Aorta (tissue), 5 donors: ENCODE measurements at regions not wholly inside any gene's neighbourhood (a gene's known extent, or its start where the extent isn't known, plus 50 kb on each side); places are given as distances from the start of the nearest gene placed in this dataset.

Experiments used
- ATAC-seq: fragments of 200-7000 bp; cut with Tn5 transposase; one replicate; pipeline ENCODE4 v1.9.1; 2022; ENCODE audit warnings: moderate library complexity; ENCODE audit not compliant: low FRiP score
- DNase-seq, 2 donors: peaks; one replicate each; pipeline ENCODE4 v3.0.0-alpha.2; 2020
- H3K27ac ChIP-seq, 2 donors: one replicate each; pipeline ENCODE4 v1.5.1; 2013; ENCODE audit warnings: low read length in 2 of 2, mild to moderate bottlenecking in 2 of 2, moderate library complexity in 2 of 2, control low read depth in 1 of 2, inconsistent platforms in 1 of 2, low read depth in 1 of 2
- H3K27me3 ChIP-seq, 2 donors: one replicate each; pipeline ENCODE4 v1.6.1; 2013; ENCODE audit warnings: control low read depth in 1 of 2, low read length in 1 of 2, mild to moderate bottlenecking in 1 of 2, moderate library complexity in 1 of 2; ENCODE audit not compliant: insufficient read depth in 2 of 2, control insufficient read depth in 1 of 2
- H3K36me3 ChIP-seq, 2 donors: one replicate each; pipeline ENCODE4 v1.6.1; 2013; ENCODE audit warnings: control low read depth in 1 of 2, low read length in 1 of 2, mild to moderate bottlenecking in 1 of 2; ENCODE audit not compliant: insufficient read depth in 2 of 2, control insufficient read depth in 1 of 2
- H3K4me1 ChIP-seq, 2 donors: one replicate each; pipeline ENCODE4 v1.6.1; 2013; ENCODE audit warnings: low read length in 2 of 2, control low read depth in 1 of 2, mild to moderate bottlenecking in 1 of 2, moderate library complexity in 1 of 2; ENCODE audit not compliant: insufficient read depth in 2 of 2, control insufficient read depth in 1 of 2
- H3K4me3 ChIP-seq, 2 donors: one replicate each; pipeline ENCODE4 v1.5.1; 2013; ENCODE audit warnings: low read length in 2 of 2, control low read depth in 1 of 2, mild to moderate bottlenecking in 1 of 2
- H3K9me3 ChIP-seq: one replicate; pipeline ENCODE4 v1.6.1; 2013; ENCODE audit warnings: mild to moderate bottlenecking, low read length; ENCODE audit not compliant: control insufficient read depth
- WGBS, 2 donors: extraction: QIAGEN DNeasy Blood & Tissue Kit; methylation state at CpG; one replicate each; pipeline ENCODE4 v1.1.7; 2013; 5-methylcytosine and 5-hydroxymethylcytosine counted together
- intact Hi-C, 2 donors: fragments of 100-400 bp; cut with DNase I; formaldehyde crosslinking; loops; one replicate each; pipeline versions ENCODE4 v1.14.2 to v1.15.0; 2022
- donor health status: healthy with polysubstance abuse.
- donor health status: Bipolar disorder and iron deficiency.
- donor health status: DM: no; HTN: no; CAD: no.
- donor health status: DM: no; HTN: no; CAD: no.
- donor health status: DM: yes; HTN: yes; CAD: no.

DNA sequence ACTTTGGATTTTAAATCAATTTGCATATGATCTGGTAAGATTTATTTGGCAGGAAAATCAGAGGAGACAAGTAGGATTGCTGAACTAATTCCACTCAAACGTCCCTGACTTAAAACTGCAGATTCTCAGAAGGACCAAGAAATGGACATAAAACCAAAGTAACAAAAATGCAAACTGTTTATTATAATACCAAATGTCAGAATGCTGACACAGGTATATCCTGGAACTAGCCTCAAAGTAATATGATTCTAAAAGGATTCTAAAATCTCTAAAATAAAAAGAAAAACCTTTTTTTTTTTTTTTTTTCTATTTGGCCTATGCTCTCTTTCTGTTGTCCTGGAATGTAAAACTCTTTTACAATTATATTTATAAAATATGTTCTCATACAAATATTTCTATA lies 74.4 kb upstream of the BTBD3 start:
- no peaks in the 10 kb centered on the region for H3K27me3 ChIP-seq
- H3K36me3 ChIP-seq: no peaks in the 10 kb centered on the region
- H3K4me1 ChIP-seq: no peaks in the 10 kb centered on the region
- H3K9me3 ChIP-seq: peaks cover 1% of the 10 kb centered on the region
- H3K27ac ChIP-seq: no peak overlapping the region
- WGBS, 2 donors: 73 to 78% methylated on average over 1 of the region's 1 CpG
- no peak for ATAC-seq
- intact Hi-C loops: no loop called here
- H3K4me3 ChIP-seq: no peak overlapping the region
- DNase-seq: no peak

DNA sequence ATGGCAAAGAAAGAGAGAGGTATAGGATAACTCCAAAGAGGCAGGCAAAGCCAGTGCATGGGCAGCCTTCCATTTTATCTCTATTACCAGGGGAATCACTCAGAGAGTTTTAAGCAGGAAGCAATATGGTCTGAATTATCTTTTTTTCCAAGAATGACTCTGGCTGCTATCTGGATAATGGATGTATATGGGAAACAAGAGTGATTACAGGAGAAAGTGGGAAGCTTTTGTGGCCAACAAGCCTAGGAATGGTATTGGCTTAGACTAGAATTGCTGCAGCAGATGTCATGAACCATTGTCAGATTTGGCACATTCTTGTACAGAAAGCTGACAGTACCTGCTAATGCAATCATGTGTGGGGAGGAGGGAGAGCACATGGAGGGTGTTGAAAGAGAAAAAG lies 73.0 kb upstream of the BTBD3 start:
- Histone ChIP-seq H3K36me3 (no peaks in the 10 kb centered on the region), H3K4me1 (no peaks in the 10 kb centered on the region), H3K27ac (no peak overlapping the region), H3K4me3 (no peak overlapping the region), H3K9me3 (peaks cover 1% of the 10 kb centered on the region), H3K27me3 (no peaks in the 10 kb centered on the region)
- ATAC-seq (no peak), DNase-seq (no peak)
- intact Hi-C loops: no loop called here

- no peaks in the 10 kb centered on the region for H3K36me3 ChIP-seq
- intact Hi-C loops: no loop called here
- no peaks in the 10 kb centered on the region for H3K27me3 ChIP-seq
- H3K4me1 ChIP-seq: no peaks in the 10 kb centered on the region
- peaks cover 1% of the 10 kb centered on the region for H3K9me3 ChIP-seq
- no peak overlapping the region for H3K4me3 ChIP-seq
- no peak overlapping the region for H3K27ac ChIP-seq
- no peak for ATAC-seq
- no peak for DNase-seq
- WGBS, 2 donors: 48 to 50% methylated on average over 3 of the region's 3 CpGs
These were observed 72.4 kb upstream of the BTBD3 start for GRCh38 chr20:11845340-11845739.

- H3K9me3 ChIP-seq: peaks cover 1% of the 10 kb centered on the region
- ATAC-seq (no peak), DNase-seq (no peak)
- no peak overlapping the region for H3K4me3 ChIP-seq
- 95% methylated on average over 1 of the region's 1 CpG for WGBS, 2 donors
- H3K36me3 ChIP-seq: no peaks in the 10 kb centered on the region
- no peaks in the 10 kb centered on the region for H3K27me3 ChIP-seq
- intact Hi-C loops: no loop called here
- no peak overlapping the region for H3K27ac ChIP-seq
- H3K4me1 ChIP-seq: no peaks in the 10 kb centered on the region
These were observed 71.6 kb upstream of the BTBD3 start for GRCh38 chr20:11846131-11846530.

GRCh38 chr20:11847827-11848226 lies 69.9 kb upstream of the BTBD3 start:
- no peak overlapping the region for H3K4me3 ChIP-seq
- no peak for DNase-seq
- no peaks in the 10 kb centered on the region for H3K36me3 ChIP-seq
- peaks cover 0 to 2% of the 10 kb centered on the region in 2 donors for H3K27me3 ChIP-seq
- H3K4me1 ChIP-seq: no peaks in the 10 kb centered on the region
- H3K27ac ChIP-seq: no peak overlapping the region
- H3K9me3 ChIP-seq: peaks cover 1% of the 10 kb centered on the region
- intact Hi-C loops: no loop called here
- no peak for ATAC-seq
- 54 to 59% methylated on average over 2 of the region's 2 CpGs for WGBS, 2 donors

- ATAC-seq: no peak
- WGBS, 2 donors: 52 to 55% methylated on average over 5 of the region's 5 CpGs
- Histone ChIP-seq H3K4me3 (no peak overlapping the region), H3K27ac (no peak overlapping the region), H3K9me3 (peaks cover 1% of the 10 kb centered on the region), H3K4me1 (no peaks in the 10 kb centered on the region), H3K27me3 (peaks cover 0 to 2% of the 10 kb centered on the region in 2 donors), H3K36me3 (no peaks in the 10 kb centered on the region)
- intact Hi-C loops: no loop called here
- DNase-seq: no peak
These were observed 68.3 kb upstream of the BTBD3 start for GRCh38 chr20:11849270-11849915.

- intact Hi-C loops: no loop called here
- Histone ChIP-seq H3K27me3 (peaks cover 0 to 2% of the 10 kb centered on the region in 2 donors), H3K9me3 (peaks cover 1% of the 10 kb centered on the region), H3K36me3 (no peaks in the 10 kb centered on the region), H3K27ac (no peak overlapping the region), H3K4me1 (no peaks in the 10 kb centered on the region), H3K4me3 (no peak overlapping the region)
- no peak for ATAC-seq
- no peak for DNase-seq
- whole genome bisulfite sequencing, 2 donors: 95 to 96% methylated on average over 5 of the region's 5 CpGs
These were observed 67.6 kb upstream of the BTBD3 start for GRCh38 chr20:11849976-11850670.

DNA sequence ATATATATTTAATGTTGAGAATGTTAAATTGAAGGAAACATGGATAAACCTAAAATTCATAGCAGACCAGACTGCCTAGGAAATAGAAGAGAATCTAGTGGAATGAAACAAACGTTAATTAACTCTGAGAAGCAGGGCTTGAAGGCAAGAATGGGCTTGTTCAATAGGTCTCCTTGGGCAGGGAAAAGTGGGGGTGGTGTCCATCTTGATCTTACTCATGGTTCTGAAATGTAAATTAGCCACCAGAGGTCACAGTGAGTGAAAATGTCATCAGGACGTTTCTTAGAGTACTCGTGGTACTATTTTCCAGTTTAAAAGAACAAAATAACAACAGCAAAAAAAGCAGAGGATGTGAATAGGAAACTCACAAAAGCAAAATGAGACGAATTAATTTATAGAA lies 66.8 kb upstream of the BTBD3 start:
- DNase-seq (no peak), ATAC-seq (no peak)
- Histone ChIP-seq H3K27me3 (peaks cover 0 to 2% of the 10 kb centered on the region in 2 donors), H3K4me1 (no peaks in the 10 kb centered on the region), H3K27ac (no peak overlapping the region), H3K36me3 (no peaks in the 10 kb centered on the region), H3K9me3 (peaks cover 1% of the 10 kb centered on the region), H3K4me3 (no peak overlapping the region)
- 37% methylated on average over 4 of the region's 4 CpGs for WGBS, 2 donors
- intact Hi-C loops: no loop called here

- no peak overlapping the region for H3K4me3 ChIP-seq
- peaks cover 0 to 2% of the 10 kb centered on the region in 2 donors for H3K27me3 ChIP-seq
- WGBS, 2 donors: 88 to 90% methylated on average over 1 of the region's 1 CpG
- intact Hi-C loops: no loop called here
- no peaks in the 10 kb centered on the region for H3K9me3 ChIP-seq
- ATAC-seq (no peak), DNase-seq (no peak)
- no peaks in the 10 kb centered on the region for H3K4me1 ChIP-seq
- no peak overlapping the region for H3K27ac ChIP-seq
- H3K36me3 ChIP-seq: no peaks in the 10 kb centered on the region
These were observed 66.0 kb upstream of the BTBD3 start for GRCh38 chr20:11851646-11852045.
